GM18858 (cell line): ENCODE measurements at regions not wholly inside any gene's neighbourhood (a gene's known extent, or its start where the extent isn't known, plus 50 kb on each side); places are given as distances from the start of the nearest gene placed in this dataset.
A peak's percentile ranks its signal among the peaks of the same experiment; 100 is the strongest.

Experiments
- ATAC-seq: cut with Tn5 transposase; IDR thresholded peaks from one replicate; pipeline ENCODE4 v1.9.1; 2021; ENCODE audit not compliant: unreplicated experiment

DNA sequence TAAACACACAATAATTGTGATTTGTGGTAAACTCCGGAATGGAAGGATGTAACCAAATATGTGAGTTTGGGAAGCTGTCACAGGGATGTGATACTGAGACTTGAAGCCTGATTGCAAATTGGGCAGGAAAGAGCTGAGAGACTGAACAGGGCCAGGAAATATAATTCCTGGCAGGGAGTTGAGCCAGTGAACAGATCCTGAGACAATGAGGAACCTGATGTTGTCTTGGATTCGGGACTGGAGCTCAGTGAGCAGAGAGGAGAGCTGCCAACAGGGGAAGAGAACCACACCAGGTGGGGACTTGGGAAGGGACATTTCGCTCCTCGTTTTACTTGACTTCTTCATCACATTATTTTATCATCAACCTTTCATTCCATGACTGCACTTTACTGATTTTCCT is 386.0 kb downstream of the TLL1 start:
- ATAC-seq, result no peak

DNA sequence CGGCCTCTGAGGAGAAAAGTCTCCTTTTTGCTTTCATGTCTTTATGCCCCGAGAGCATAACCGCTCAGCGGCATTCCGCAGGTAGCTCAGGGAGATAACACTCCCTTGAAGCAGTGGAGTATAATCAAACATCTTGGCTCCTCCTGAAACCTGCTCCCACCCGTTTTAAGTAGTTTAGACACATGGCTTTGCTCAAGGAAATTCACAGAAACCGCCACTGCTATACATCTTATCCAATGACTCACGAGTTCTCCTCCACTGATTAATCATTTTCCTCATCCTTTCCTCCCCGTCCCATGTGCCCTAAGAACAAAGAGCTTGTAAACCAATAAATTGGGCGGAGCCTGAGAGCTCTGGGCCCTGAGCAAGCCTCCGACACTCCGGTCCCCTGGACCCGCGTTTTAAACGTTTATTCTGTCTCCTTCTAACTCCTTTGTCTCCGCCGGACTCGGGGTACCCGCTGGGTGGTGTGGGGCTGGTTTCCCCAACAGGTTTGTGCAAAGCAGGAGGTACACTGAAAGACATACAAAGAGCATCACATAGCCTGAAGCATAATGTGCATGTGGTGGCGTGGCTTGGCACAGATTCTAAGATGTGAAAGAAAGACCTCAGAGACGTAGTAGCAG is 401.2 kb downstream of the TLL1 start:
- no peak for ATAC-seq

- no peak for ATAC-seq
Observed at GRCh38 chr4:166274775-166275174, 401.7 kb downstream of the TLL1 start.

DNA sequence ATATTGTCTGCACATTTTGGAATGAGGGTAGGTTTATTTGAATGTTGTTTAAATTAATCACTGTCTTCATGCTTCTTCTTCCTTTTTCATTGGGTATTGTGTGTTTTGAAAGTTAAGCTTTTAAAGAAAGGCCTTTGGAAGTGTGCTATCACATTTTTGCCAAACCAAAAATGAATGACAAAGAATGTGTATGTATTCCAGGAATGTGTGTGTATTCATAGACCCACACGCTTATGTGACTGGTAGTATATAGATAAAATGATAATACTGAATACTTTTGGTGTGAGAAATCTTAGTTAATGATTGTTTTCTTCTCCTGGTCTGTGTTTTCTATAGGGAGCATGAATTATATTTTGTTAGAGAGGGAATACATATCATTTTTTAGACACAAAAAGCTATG is 404.4 kb downstream of the TLL1 start:
- no peak for ATAC-seq

DNA sequence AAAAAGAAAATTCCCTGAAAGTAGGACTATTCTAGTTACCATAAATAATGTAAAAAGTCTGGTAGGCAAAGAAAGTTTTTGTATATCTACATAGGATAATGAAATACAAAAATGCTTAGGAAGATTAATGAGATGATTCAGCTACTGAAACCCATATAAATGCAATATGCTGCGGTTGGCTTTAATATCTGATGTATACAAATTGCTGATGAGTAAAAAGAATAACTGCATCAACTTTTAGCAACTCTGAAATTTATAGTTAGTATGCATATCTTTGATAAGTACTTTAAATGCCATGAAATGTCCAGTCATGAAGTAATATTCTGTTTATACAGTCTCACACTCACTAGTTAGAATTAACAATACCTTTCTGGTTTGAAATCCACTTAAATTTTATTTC is 404.8 kb downstream of the TLL1 start:
- ATAC-seq, result no peak

DNA sequence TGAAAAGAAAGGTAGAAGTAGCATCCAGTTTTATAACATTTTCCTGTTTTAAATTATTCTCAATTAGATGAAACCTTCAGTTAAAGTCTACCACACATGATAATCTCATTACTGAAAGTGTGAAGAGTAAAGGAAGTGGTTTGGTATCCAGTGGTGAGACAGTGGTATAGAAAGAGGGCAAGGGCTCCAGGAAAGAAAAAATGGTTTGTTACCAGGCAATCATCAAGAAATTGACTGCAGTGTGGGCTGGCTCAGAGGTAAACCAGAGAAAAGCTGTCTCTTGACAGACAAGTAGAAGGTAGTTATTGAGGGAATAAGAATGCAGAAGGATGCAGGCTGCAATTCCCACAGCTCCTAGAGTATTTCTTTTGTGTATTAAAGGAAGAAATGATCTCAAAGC is 406.2 kb downstream of the TLL1 start:
- no peak for ATAC-seq

GRCh38 chr4:166280642-166281041 is 407.6 kb downstream of the TLL1 start:
- ATAC-seq, result no peak

DNA sequence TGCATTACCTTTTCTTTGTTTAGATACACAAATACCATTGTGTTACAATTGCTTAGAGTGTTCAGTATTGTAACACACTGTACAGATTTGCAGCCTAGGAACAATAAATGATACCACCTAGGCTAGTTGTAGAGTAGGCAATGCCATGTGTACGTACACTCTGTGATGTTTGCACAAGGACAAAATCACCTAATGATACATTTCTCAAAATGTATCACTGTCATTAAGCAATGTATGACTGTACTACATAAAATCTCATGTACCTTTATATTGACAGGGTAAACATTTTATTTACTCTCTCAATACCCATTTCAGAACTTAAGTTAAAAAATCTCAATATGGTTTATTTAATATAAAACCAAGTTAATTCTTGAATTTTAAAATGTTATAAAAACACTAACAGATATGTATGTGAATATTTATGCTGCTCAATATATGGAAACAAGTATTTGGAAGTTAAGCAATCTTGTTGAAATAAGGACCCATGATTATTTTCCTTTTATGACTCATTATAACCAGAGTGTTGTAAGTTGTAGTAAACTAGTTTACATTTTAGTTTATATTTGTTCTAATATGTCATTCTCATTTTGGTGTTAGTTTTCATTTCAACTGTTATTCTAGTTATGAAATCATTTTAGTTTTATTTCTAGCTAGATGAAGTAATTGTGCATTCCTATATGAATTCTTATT is 409.2 kb downstream of the TLL1 start:
- ATAC-seq, result no peak

GRCh38 chr4:166284221-166284620 is 411.2 kb downstream of the TLL1 start:
- no peak for ATAC-seq

DNA sequence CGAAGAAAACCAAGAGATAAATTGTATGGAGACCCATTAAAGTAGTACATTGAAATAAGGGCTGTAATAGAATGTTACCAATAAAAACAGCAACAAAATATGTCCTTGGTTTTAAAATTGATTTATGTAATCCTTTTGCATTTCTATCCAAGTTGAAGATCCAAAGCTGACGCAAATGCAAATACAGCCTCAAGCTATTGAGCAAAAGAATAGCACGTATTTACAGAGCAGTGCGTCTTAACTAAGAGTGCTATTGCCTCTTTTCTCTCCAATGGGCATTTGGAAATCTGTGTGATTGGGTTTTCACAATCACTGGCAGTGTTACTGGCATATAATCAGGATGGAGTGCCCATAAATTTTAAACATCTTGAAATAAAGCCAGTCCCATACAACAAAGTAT is 417.4 kb downstream of the TLL1 start:
- no peak for ATAC-seq

- ATAC-seq, result no peak
Observed at GRCh38 chr4:166293556-166293955, 420.5 kb downstream of the TLL1 start.

DNA sequence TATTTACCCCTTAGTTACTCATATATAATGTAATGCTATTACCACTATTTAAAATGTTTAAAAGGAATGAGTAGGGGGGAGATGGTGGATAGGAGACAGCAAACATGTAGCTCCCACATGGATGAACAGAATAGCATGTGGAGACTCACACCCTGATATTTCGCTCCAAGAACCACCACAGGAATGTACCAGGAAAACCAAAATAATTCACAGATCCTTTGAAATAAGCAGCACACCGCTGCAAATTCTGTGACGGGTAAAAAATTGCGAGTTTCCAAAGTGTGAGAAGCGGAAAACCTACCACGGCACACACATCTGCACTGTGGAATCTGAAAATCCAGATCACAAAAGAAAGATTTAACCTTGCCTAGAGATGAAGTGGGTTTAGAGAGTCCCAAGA is 428.2 kb downstream of the TLL1 start:
- ATAC-seq, result no peak

DNA sequence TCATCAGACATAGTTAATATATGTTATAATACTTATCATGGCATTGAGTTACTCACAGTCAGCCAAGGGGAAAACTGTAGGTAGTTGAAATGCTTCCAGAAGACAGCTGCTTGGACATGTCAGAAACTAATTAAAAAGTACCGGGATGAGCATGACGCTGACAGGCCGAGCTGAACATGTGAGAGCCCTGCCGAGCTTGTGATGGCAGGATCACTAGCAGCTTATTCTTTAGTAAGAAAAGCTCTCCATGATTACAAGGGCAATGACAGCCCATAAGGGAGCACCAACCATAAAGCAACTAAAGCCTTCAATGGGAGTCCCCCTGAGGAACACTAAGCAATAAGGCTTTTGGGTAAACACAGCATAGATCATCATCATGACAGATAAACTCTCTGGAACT is 435.6 kb downstream of the TLL1 start:
- ATAC-seq, result no peak

DNA sequence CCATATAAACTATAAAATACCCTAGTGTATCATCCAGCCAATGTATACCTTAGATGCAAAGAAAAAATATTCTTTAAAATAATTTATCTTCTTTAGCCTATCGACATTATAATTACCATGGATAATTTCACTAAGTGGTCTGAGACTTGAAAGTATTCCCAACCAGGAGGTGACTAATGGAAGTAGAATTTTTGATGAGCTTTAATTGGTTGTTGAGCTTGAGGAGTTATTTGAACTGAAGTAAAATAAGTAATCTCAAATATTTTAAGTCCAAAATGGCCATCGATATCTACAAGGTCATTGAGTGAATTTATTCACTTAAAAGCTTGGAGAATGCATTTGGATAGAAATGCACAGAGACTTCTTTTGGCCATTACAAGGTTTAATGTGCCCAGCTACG is 436.2 kb downstream of the TLL1 start:
- no peak for ATAC-seq

- ATAC-seq, result no peak
Observed at GRCh38 chr4:166311169-166311568, 438.1 kb downstream of the TLL1 start.

- ATAC-seq, result no peak
Observed at GRCh38 chr4:166312166-166312565, 439.1 kb downstream of the TLL1 start.

- no peak for ATAC-seq
Observed at GRCh38 chr4:166314902-166315301, 441.9 kb downstream of the TLL1 start.

DNA sequence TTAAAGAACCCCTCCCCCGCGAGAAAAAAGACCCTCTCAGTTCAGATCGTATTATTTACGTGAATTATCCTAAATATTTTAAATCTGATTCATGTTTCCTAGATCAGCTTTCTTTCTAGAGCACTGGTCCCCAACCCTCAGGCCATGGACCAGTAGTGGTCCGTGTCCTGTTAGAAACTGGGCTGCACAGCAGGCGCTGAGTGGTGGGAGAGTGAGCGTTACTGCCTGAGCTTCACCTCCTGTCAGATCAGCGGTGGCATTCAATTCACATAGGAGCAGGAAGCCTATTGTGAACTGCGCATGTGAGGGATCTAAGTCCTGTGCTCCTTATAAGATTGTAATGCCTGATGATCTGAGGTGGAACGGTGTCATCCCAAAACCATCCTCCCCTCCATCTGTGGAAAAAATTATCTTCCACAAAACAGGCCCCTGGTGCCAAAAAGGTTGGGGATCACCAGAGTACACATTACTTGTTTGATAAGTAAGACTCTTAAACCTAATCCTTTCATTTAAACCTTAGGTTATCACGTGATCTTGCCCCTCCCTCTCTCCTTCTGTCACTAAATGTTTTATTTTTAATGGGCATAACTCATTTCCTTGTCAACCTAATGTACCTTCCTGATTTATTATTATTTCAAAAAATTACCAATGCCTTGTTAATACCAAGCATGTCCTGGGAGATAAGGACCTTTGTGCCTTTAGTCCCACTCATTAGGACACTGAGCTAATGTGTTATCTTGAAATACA is 442.9 kb downstream of the TLL1 start:
- no peak for ATAC-seq

DNA sequence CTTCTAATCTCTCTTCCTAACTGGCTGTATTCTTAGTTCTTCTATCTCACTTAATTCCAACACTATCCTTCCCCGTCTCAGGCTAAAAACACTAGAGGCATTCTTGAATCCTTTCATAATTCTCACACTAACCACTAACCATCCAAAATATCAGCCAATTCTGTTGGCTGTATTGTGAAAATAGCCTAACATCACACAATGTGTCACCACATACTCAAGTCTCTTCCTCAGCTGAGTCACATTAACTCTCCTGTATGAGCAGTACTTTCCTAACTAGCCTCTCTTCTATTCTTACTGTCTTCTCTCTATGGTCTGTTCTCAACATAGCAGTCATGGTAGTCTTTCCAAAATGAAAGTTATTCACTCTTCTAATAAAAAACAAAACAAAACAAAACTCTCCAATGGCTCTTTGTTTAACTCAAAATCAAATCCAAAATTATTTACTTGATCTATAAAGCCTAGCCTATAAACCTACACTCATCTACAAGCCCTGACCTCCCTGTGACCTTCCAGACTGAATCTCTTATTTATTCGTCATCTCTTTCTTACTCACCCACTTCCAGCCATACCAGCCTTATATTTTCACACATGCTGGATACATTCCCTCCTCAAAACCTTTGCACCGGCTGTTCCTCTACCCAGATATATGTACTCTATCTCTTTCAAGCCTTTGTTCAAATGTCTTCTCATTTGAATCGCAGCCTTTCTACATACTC is 445.9 kb downstream of the TLL1 start:
- ATAC-seq, result no peak

GRCh38 chr4:166323250-166323649 is 450.2 kb downstream of the TLL1 start:
- no peak for ATAC-seq

GRCh38 chr4:166324321-166324720 is 451.3 kb downstream of the TLL1 start:
- peak; percentile 69 for ATAC-seq
